Esophagus muscularis mucosa (tissue), 3 donors: ENCODE measurements at regions not wholly inside any gene's neighbourhood (a gene's known extent, or its start where the extent isn't known, plus 50 kb on each side); places are given as distances from the start of the nearest gene placed in this dataset.

ENCODE experiments used
- POLR2A ChIP-seq: fragments of 450-650 bp; IDR thresholded peaks from one replicate; pipeline ENCODE4 v1.6.1; 2017; ENCODE audit warnings: antibody characterized with exemption, moderate library complexity, mild to moderate bottlenecking, low read depth
- TF ChIP-seq, protein P1 (sequence below), 3 experiments: fragments of 200-600 bp in 2 of 3; fragments of 450-650 bp in 1 of 3; sonication (generic) in 2 of 3; IDR thresholded peaks; one replicate each; pipeline ENCODE4 v1.5.1; 2017 to 2019; ENCODE audit warnings: antibody characterized with exemption in 3 of 3, mild to moderate bottlenecking in 2 of 3, moderate library complexity in 1 of 3

DNA sequence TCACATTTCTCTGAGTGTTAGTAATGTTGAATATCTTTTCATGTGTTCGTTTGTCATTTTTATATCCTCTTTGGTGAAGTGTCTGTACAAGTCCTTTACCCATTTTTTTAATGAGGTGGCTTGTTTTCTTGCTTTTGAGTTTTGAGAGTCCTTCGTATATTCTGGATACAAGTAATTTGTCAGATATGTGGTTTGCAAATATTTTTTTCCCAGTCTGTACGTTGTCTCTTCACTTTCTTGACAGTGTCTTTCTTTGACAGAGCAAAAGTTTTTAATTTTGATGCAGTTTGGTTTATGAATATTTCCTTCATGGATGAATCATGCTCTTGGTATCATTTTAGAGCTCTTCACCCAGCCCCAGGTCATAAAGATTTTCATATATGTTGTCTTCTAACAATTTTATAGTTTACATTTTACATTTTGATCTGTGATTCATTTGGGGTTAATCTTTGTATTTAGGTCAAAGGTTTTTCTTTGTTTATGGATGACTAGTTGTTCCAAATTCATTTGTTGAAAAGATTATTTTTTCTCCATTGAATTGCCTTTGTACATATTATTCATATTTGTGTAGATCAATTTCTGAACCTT is 152.5 kb downstream of the MRPL14 start:
- TF ChIP-seq, protein P1, sequence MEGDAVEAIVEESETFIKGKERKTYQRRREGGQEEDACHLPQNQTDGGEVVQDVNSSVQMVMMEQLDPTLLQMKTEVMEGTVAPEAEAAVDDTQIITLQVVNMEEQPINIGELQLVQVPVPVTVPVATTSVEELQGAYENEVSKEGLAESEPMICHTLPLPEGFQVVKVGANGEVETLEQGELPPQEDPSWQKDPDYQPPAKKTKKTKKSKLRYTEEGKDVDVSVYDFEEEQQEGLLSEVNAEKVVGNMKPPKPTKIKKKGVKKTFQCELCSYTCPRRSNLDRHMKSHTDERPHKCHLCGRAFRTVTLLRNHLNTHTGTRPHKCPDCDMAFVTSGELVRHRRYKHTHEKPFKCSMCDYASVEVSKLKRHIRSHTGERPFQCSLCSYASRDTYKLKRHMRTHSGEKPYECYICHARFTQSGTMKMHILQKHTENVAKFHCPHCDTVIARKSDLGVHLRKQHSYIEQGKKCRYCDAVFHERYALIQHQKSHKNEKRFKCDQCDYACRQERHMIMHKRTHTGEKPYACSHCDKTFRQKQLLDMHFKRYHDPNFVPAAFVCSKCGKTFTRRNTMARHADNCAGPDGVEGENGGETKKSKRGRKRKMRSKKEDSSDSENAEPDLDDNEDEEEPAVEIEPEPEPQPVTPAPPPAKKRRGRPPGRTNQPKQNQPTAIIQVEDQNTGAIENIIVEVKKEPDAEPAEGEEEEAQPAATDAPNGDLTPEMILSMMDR (IDR thresholded peaks at IDR 0.05), result no peak
- TF ChIP-seq POLR2A, result no peak
